ENCODE measurements at regions not wholly inside any gene's neighbourhood (a gene's known extent, or its start where the extent isn't known, plus 50 kb on each side); places are given as distances from the start of the nearest gene placed in this dataset.

DNA sequence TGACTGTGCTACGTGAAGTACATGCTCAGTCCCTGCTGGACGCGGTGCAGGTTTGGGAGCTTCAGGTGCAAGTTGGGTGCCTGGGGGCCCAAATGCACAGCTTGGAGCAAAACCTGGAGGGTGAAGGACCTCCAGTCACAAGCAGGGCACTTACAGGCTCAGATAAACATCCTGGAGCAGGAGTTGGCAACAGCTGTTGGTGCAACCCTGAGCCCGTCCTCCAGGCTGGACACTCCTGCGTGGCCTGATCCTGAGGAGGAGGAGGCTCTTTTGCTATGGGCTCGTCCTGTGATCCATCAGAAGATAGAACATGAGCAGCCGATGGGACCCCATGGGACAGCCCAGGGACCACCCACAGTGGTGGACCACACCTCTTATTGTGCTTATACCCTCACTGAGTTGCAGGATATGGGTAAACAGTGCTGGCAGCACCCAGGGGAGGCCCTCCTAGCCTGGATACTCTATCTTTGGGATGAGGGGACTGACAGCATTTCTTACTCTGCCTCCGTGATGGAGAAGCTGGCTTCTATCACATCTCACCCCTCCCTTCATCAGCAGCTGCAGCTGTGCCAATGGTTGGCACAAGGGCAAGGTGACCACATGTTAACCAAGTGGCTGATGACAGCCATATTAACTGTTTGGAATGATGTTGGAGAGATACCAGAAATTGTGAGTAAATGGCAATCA is 301.6 kb downstream of the ZPLD1 start:
- Histone ChIP-seq H3K4me2 (ENCODE audit: insufficient read depth, low read length) (no peak overlapping the region), H3K9me3 (ENCODE audit: insufficient read depth, low read length, severe bottlenecking) (no peaks in the 10 kb centered on the region), H4K20me1 (ENCODE audit: insufficient read depth, low read length) (no peaks in the 10 kb centered on the region), H3K36me3 (ENCODE audit: insufficient read depth, low read length) (no peaks in the 10 kb centered on the region), H3K4me1 (ENCODE audit: insufficient read depth, low read length) (no peaks in the 10 kb centered on the region), H3K9ac (ENCODE audit: low read depth, low read length) (no peak overlapping the region), H3K27me3 (ENCODE audit: insufficient read depth, low read length, poor library complexity) (no peaks in the 10 kb centered on the region), H3K79me2 (ENCODE audit: insufficient read depth, low read length) (no peaks in the 10 kb centered on the region), H3K4me3 (ENCODE audit: low read depth in 1 of 2, low read length in 2 of 2) (no peak overlapping the region), H3K27ac (ENCODE audit: low read length) (no peak overlapping the region), H2AFZ (ENCODE audit: low read depth, low read length) (no peak overlapping the region)
- ATAC-seq (ENCODE audit: insufficient read depth, low read depth) (no peak), DNase-seq (no peak)
- TF ChIP-seq, protein P1, sequence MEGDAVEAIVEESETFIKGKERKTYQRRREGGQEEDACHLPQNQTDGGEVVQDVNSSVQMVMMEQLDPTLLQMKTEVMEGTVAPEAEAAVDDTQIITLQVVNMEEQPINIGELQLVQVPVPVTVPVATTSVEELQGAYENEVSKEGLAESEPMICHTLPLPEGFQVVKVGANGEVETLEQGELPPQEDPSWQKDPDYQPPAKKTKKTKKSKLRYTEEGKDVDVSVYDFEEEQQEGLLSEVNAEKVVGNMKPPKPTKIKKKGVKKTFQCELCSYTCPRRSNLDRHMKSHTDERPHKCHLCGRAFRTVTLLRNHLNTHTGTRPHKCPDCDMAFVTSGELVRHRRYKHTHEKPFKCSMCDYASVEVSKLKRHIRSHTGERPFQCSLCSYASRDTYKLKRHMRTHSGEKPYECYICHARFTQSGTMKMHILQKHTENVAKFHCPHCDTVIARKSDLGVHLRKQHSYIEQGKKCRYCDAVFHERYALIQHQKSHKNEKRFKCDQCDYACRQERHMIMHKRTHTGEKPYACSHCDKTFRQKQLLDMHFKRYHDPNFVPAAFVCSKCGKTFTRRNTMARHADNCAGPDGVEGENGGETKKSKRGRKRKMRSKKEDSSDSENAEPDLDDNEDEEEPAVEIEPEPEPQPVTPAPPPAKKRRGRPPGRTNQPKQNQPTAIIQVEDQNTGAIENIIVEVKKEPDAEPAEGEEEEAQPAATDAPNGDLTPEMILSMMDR (IDR thresholded peaks at IDR 0.05; ENCODE audit: borderline replicate concordance, extremely low read depth, low read length, poor library complexity, severe bottlenecking), result no peak
- no peak for TF ChIP-seq EZH2 (IDR thresholded peaks at IDR 0.05; ENCODE audit: borderline replicate concordance, low read depth, low read length, severe bottlenecking)

DNA sequence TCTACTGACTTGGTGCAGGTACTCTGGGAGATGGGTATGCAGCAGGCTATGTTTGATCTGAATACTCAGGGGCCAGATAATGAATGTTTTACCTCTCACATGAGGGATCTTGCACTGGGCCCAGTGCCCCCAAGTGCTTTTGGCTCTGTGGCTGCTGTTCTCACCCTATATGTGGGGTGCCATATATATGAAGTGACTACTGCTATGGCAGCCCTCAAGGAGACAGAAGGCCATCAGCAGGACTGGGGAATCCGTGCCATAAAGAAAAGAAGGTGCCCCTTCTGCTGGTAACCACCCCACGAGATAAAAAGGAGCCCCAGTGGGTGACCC is 302.1 kb downstream of the ZPLD1 start:
- TF ChIP-seq EZH2 (IDR thresholded peaks at IDR 0.05; ENCODE audit: borderline replicate concordance, low read depth, low read length, severe bottlenecking), result no peak
- TF ChIP-seq, protein P1 (IDR thresholded peaks at IDR 0.05; ENCODE audit: borderline replicate concordance, extremely low read depth, low read length, poor library complexity, severe bottlenecking), result no peak
- Histone ChIP-seq H3K4me1 (ENCODE audit: insufficient read depth, low read length) (no peaks in the 10 kb centered on the region), H3K27me3 (ENCODE audit: insufficient read depth, low read length, poor library complexity) (no peaks in the 10 kb centered on the region), H3K9me3 (ENCODE audit: insufficient read depth, low read length, severe bottlenecking) (no peaks in the 10 kb centered on the region), H3K36me3 (ENCODE audit: insufficient read depth, low read length) (no peaks in the 10 kb centered on the region), H3K79me2 (ENCODE audit: insufficient read depth, low read length) (no peaks in the 10 kb centered on the region), H3K9ac (ENCODE audit: low read depth, low read length) (no peak overlapping the region), H4K20me1 (ENCODE audit: insufficient read depth, low read length) (no peaks in the 10 kb centered on the region), H3K4me2 (ENCODE audit: insufficient read depth, low read length) (no peak overlapping the region), H3K27ac (ENCODE audit: low read length) (no peak overlapping the region), H2AFZ (ENCODE audit: low read depth, low read length) (no peak overlapping the region), H3K4me3 (ENCODE audit: low read depth in 1 of 2, low read length in 2 of 2) (no peak overlapping the region)
- ATAC-seq (ENCODE audit: insufficient read depth, low read depth), result no peak
- no peak for DNase-seq

DNA sequence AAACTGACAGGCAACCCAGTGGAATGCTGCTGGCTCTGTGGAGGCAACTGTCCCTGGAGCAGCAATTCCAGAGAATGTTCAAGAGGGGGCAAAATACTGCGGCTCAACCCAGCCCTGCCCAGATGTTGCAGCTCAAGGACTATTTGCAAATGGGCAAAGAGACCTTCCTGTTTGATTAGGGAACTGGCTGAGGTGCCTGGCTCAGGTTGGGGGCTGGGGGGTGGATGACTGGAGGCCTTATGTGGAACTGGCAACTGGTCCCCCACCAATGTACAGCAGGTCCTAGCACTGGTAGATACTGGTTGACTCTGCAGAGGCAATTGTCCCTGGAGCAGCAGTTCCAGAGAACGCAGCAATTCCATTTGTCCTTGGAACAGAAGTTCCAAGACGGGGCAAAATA is 302.5 kb downstream of the ZPLD1 start:
- Histone ChIP-seq H3K9ac (ENCODE audit: low read depth, low read length) (no peak overlapping the region), H4K20me1 (ENCODE audit: insufficient read depth, low read length) (no peaks in the 10 kb centered on the region), H3K9me3 (ENCODE audit: insufficient read depth, low read length, severe bottlenecking) (no peaks in the 10 kb centered on the region), H3K4me1 (ENCODE audit: insufficient read depth, low read length) (no peaks in the 10 kb centered on the region), H2AFZ (ENCODE audit: low read depth, low read length) (no peak overlapping the region), H3K4me3 (ENCODE audit: low read depth in 1 of 2, low read length in 2 of 2) (no peak overlapping the region), H3K4me2 (ENCODE audit: insufficient read depth, low read length) (no peak overlapping the region), H3K27ac (ENCODE audit: low read length) (no peak overlapping the region), H3K27me3 (ENCODE audit: insufficient read depth, low read length, poor library complexity) (no peaks in the 10 kb centered on the region), H3K36me3 (ENCODE audit: insufficient read depth, low read length) (no peaks in the 10 kb centered on the region), H3K79me2 (ENCODE audit: insufficient read depth, low read length) (no peaks in the 10 kb centered on the region)
- DNase-seq, result no peak
- no peak for ATAC-seq (ENCODE audit: insufficient read depth, low read depth)
- TF ChIP-seq, protein P1 (IDR thresholded peaks at IDR 0.05; ENCODE audit: borderline replicate concordance, extremely low read depth, low read length, poor library complexity, severe bottlenecking), result no peak
- TF ChIP-seq EZH2 (IDR thresholded peaks at IDR 0.05; ENCODE audit: borderline replicate concordance, low read depth, low read length, severe bottlenecking), result no peak
